ENCODE measurements at regions not wholly inside any gene's neighbourhood (a gene's known extent, or its start where the extent isn't known, plus 50 kb on each side); places are given as distances from the start of the nearest gene placed in this dataset.

DNA sequence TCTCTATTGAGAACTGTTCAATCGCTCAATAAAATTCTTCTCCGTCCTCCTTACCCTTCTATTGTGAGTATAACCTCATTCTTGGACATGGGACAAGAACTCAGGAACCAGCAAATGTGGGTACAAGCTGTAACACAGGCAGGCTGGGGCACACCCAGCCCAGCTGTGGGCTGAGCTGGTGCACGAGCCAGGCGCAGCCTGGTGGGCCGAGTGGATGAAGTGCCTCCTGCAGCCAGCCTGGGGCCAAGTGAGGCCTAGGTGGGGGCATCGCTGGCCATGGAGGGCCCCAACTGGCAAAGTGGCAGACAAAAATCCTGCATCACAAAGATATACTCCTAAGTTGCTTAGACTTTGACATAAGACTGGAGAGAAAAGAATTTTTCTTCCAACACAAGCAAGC, 57.9 kb upstream of the DIAPH3 start (continued):
- no peak for TF ChIP-seq YY1 (IDR thresholded peaks at IDR 0.05; ENCODE audit: low read depth, low read length)
- no peak for TF ChIP-seq POLR2A (IDR thresholded peaks at IDR 0.05; ENCODE audit: control extremely low read depth in 1 of 2, low read depth in 2 of 2, low read length in 2 of 2)
- TF ChIP-seq KDM4A (IDR thresholded peaks at IDR 0.05; ENCODE audit: low read depth, low read length, severe bottlenecking): no peak
- no peak for TF ChIP-seq CEBPB (IDR thresholded peaks at IDR 0.05; ENCODE audit: low read depth, low read length)
- TF ChIP-seq KDM1A (IDR thresholded peaks at IDR 0.05; ENCODE audit: borderline replicate concordance, low read length): no peak
- no peak for TF ChIP-seq TCF12 (IDR thresholded peaks at IDR 0.05; ENCODE audit: low read depth, low read length)
- no peak for TF ChIP-seq SP1 (IDR thresholded peaks at IDR 0.05; ENCODE audit: low read depth, low read length)
- no peak for TF ChIP-seq FOSL1 (IDR thresholded peaks at IDR 0.05; ENCODE audit: insufficient read depth, low read depth, low read length)
- TF ChIP-seq JUND (IDR thresholded peaks at IDR 0.05; ENCODE audit: low read length): no peak
- no peak for TF ChIP-seq CREB1 (IDR thresholded peaks at IDR 0.05)
- no peak for TF ChIP-seq CBX5 (IDR thresholded peaks at IDR 0.05; ENCODE audit: low read depth, low read length)
- TF ChIP-seq TAF7 (optimal IDR thresholded peaks at IDR 0.05; ENCODE audit: borderline replicate concordance, low read depth, low read length): no peak
- no peak for TF ChIP-seq CBX8 (IDR thresholded peaks at IDR 0.05; ENCODE audit: borderline replicate concordance, low read depth, low read length)
- no peak for TF ChIP-seq TEAD4 (IDR thresholded peaks at IDR 0.05; ENCODE audit: low read depth, low read length)
